Prostate gland (tissue), 2 donors: ENCODE measurements at regions not wholly inside any gene's neighbourhood (a gene's known extent, or its start where the extent isn't known, plus 50 kb on each side); places are given as distances from the start of the nearest gene placed in this dataset.
"Not testable (repeated sequence)": the region's sequence is repeated elsewhere in the genome, so short reads cannot be mapped to it uniquely, and the experiment has no call there.

Experiments
- DNase-seq: peaks from one replicate; pipeline ENCODE4 v3.0.0-alpha.2; 2019; ENCODE audit warnings: low spot score
- H3K27ac ChIP-seq, 2 donors: fragments of 200-600 bp; sonication (generic); 2 replicates each; pipeline ENCODE4 v1.5.1; 2017 to 2019
- H3K27me3 ChIP-seq: fragments of 200-600 bp; sonication (generic); replicated peaks from 2 replicates; pipeline ENCODE4 v1.5.1; 2019; ENCODE audit not compliant: insufficient read depth
- H3K36me3 ChIP-seq, 2 donors: fragments of 200-600 bp; sonication (generic); 1 replicate in 1 of 2; 2 replicates in 1 of 2; pipeline versions ENCODE4 v1.5.1 to v1.8.1; 2017 to 2019
- H3K4me1 ChIP-seq: fragments of 200-600 bp; sonication (generic); replicated peaks from 2 replicates; pipeline ENCODE4 v1.5.1; 2019
- H3K4me3 ChIP-seq, 2 donors: fragments of 200-600 bp; sonication (generic); 2 replicates each; pipeline ENCODE4 v1.5.1; 2017 to 2019
- H3K9me3 ChIP-seq: fragments of 200-600 bp; sonication (generic); 2 replicates; pipeline ENCODE4 v1.5.1; 2017
- CTCF ChIP-seq, 4 experiments: fragments of 200-600 bp in 2 of 4; fragments of 450-650 bp in 2 of 4; sonication (generic) in 2 of 4; IDR thresholded peaks; 1 replicate in 3 of 4; 2 replicates in 1 of 4; pipeline ENCODE4 v1.5.1; 2016 to 2019; ENCODE audit warnings: antibody characterized with exemption in 4 of 4, mild to moderate bottlenecking in 2 of 4, moderate library complexity in 2 of 4
- POLR2A ChIP-seq: fragments of 450-650 bp; IDR thresholded peaks from one replicate; pipeline ENCODE4 v1.6.1; 2016; ENCODE audit warnings: antibody characterized with exemption, mild to moderate bottlenecking
- POLR2AphosphoS5 ChIP-seq: sonication (generic); formaldehyde crosslinking; IDR thresholded peaks from one replicate; pipeline ENCODE4 v1.6.1; 2017; ENCODE audit warnings: antibody characterized with exemption
- WGBS: methylation state at CpG from one replicate; pipeline ENCODE4 v1.1.5; 2018; 5-methylcytosine and 5-hydroxymethylcytosine counted together
- intact Hi-C: fragments of 100-400 bp; cut with DNase I; formaldehyde crosslinking; loops from one replicate; pipeline ENCODE4 v1.14.2; 2022

- TF ChIP-seq POLR2AphosphoS5: no peak
- no peak for TF ChIP-seq POLR2A
- TF ChIP-seq CTCF (IDR thresholded peaks at IDR 0.05): no peak
- intact Hi-C loops: no loop called here
- H3K27me3 ChIP-seq: no peaks in the 10 kb centered on the region
- 94% methylated on average over 5 of the region's 5 CpGs for WGBS
- no peak overlapping the region for H3K4me3 ChIP-seq
- H3K4me1 ChIP-seq: no peaks in the 10 kb centered on the region
- no peak for DNase-seq
- no peaks in the 10 kb centered on the region for H3K36me3 ChIP-seq
- no peak overlapping the region for H3K27ac ChIP-seq
- no peaks in the 10 kb centered on the region for H3K9me3 ChIP-seq
These were observed 75.7 kb upstream of the ZNF169 start for GRCh38 chr9:94183240-94183999.

- Histone ChIP-seq H3K4me1 (no peaks in the 10 kb centered on the region), H3K36me3 (no peaks in the 10 kb centered on the region), H3K27me3 (no peaks in the 10 kb centered on the region), H3K4me3 (no peak overlapping the region), H3K9me3 (no peaks in the 10 kb centered on the region), H3K27ac (no peak overlapping the region)
- TF ChIP-seq POLR2AphosphoS5 (no peak), CTCF (IDR thresholded peaks at IDR 0.05) (no peak), POLR2A (no peak)
- intact Hi-C loops: no loop called here
- no peak for DNase-seq
These were observed 70.9 kb upstream of the ZNF169 start for GRCh38 chr9:94188246-94188645.

GRCh38 chr9:94191706-94192105, 67.4 kb upstream of the ZNF169 start:
- intact Hi-C loops, H3K27ac ChIP-seq, H3K9me3 ChIP-seq, DNase-seq, H3K4me3 ChIP-seq, H3K27me3 ChIP-seq, H3K4me1 ChIP-seq, H3K36me3 ChIP-seq: not testable (repeated sequence)
- 89% methylated on average over 6 of the region's 6 CpGs for WGBS

- H3K4me1 ChIP-seq: no peaks in the 10 kb centered on the region
- no peak overlapping the region for H3K27ac ChIP-seq
- TF ChIP-seq CTCF (IDR thresholded peaks at IDR 0.05) (no peak), POLR2AphosphoS5 (no peak), POLR2A (no peak)
- no peaks in the 10 kb centered on the region for H3K27me3 ChIP-seq
- no peak for DNase-seq
- intact Hi-C loops: no loop called here
- no peak overlapping the region for H3K4me3 ChIP-seq
- H3K9me3 ChIP-seq: no peaks in the 10 kb centered on the region
- no peaks in the 10 kb centered on the region for H3K36me3 ChIP-seq
- WGBS: 83% methylated on average over 3 of the region's 3 CpGs
These were observed 60.7 kb upstream of the ZNF169 start for GRCh38 chr9:94198414-94198813.

GRCh38 chr9:94199776-94200175, 59.3 kb upstream of the ZNF169 start:
- no peaks in the 10 kb centered on the region for H3K36me3 ChIP-seq
- H3K27me3 ChIP-seq: no peaks in the 10 kb centered on the region
- intact Hi-C loops: no loop called here
- no peaks in the 10 kb centered on the region for H3K9me3 ChIP-seq
- H3K27ac ChIP-seq: no peak overlapping the region
- TF ChIP-seq CTCF (IDR thresholded peaks at IDR 0.05): no peak
- no peak for TF ChIP-seq POLR2A
- no peak for TF ChIP-seq POLR2AphosphoS5
- no peak for DNase-seq
- no peak overlapping the region for H3K4me3 ChIP-seq
- H3K4me1 ChIP-seq: no peaks in the 10 kb centered on the region
